ENCODE measurements at regions not wholly inside any gene's neighbourhood (a gene's known extent, or its start where the extent isn't known, plus 50 kb on each side); places are given as distances from the start of the nearest gene placed in this dataset.

DNA sequence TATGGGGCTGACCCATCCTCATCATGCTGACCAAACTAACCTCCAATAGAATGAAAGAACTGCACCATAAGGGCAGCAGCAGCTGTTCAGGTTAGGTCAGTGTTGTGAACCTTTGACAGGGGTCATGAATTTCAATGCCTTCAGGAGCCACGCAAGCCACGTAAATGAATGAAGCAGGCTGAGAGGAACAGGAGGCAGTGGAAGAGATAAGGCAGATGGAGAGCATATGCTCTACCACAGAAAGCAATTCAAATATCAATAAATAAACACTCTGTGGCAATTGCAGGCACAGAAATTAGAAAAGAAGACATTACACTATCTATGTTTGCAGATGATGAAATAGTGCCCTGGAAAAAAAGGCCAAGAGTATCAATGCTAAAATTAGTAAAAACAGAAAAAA, 56.3 kb downstream of the SCG2 start:
- Histone ChIP-seq H3K27me3 (replicated peaks in 1 of 4; ENCODE audit: control insufficient read depth in 3 of 4, extremely low read depth in 1 of 4, insufficient read depth in 3 of 4, low read length in 3 of 4) (no peaks in the 10 kb centered on the region; a peak in 1 of 7 replicates), H2BK15ac (ENCODE audit: low read length) (no peak overlapping the region), H3K4me2 (ENCODE audit: insufficient read depth in 1 of 2, low read depth in 2 of 2, low read length in 2 of 2) (no peak overlapping the region), H3K56ac (replicated peaks; ENCODE audit: insufficient read length, low read depth, low read length) (no peak overlapping the region), H3K14ac (ENCODE audit: insufficient read length) (no peak overlapping the region), H3K23ac (ENCODE audit: insufficient read length) (no peak overlapping the region), H3K23me2 (ENCODE audit: low read depth, low read length) (no peaks in the 10 kb centered on the region), H3K4me1 (replicated peaks in 1 of 4; ENCODE audit: control insufficient read depth in 3 of 4, insufficient read depth in 4 of 4, low read length in 3 of 4) (no peaks in the 10 kb centered on the region), H2BK5ac (ENCODE audit: low read depth, low read length) (no peak overlapping the region), H4K8ac (ENCODE audit: extremely low read depth, insufficient read depth, low read length) (no peak overlapping the region), H3K4ac (replicated peaks; ENCODE audit: insufficient read length, low read depth, low read length) (no peak overlapping the region), H3K4me3 (ENCODE audit: extremely low read depth in 1 of 4, insufficient read depth in 2 of 4, low read depth in 3 of 4, low read length in 4 of 4) (no peak overlapping the region), H2BK20ac (ENCODE audit: low read length) (no peak overlapping the region), H2AFZ (ENCODE audit: low read length) (no peak overlapping the region), H4K20me1 (replicated peaks in 1 of 2; ENCODE audit: control insufficient read depth in 1 of 2, insufficient read depth in 2 of 2, low read length in 2 of 2) (no peaks in the 10 kb centered on the region), H2BK12ac (ENCODE audit: low read depth, low read length) (no peak overlapping the region), H2AK5ac (ENCODE audit: low read depth, low read length) (no peak overlapping the region), H3K9me3 (ENCODE audit: insufficient read depth in 2 of 2, low read depth in 1 of 2, low read length in 1 of 2) (no peaks in the 10 kb centered on the region), H2BK120ac (replicated peaks; ENCODE audit: low read depth, low read length) (no peak overlapping the region), H4K91ac (replicated peaks; ENCODE audit: insufficient read length, low read length) (no peak overlapping the region), H3K36me3 (ENCODE audit: control insufficient read depth in 2 of 4, insufficient read depth in 4 of 4, low read length in 3 of 4) (no peaks in the 10 kb centered on the region), H4K5ac (ENCODE audit: insufficient read length, low read depth, low read length) (no peak overlapping the region), H3K79me1 (ENCODE audit: low read depth, low read length) (no peaks in the 10 kb centered on the region), H3K9ac (replicated peaks in 1 of 4; ENCODE audit: extremely low read depth in 1 of 4, low read depth in 3 of 4, low read length in 3 of 4) (peak overlapping the region in 1 of 4 experiments; percentile 8; a peak in 1 of 7 replicates), H3K27ac (ENCODE audit: low read depth, low read length) (no peak overlapping the region), H3K18ac (ENCODE audit: extremely low read depth, low read length) (no peak overlapping the region), H3K79me2 (ENCODE audit: control insufficient read depth in 1 of 2, insufficient read depth in 2 of 2, low read length in 2 of 2) (no peaks in the 10 kb centered on the region)
- no peak for FAIRE-seq
- WGBS, 2 experiments (ENCODE audit: extremely low coverage in 1 of 2, insufficient coverage in 1 of 2, insufficient read length in 1 of 2, insufficient replicate concordance in 2 of 2, low coverage in 1 of 2, low lambda C conversion rate in 2 of 2, missing lambda C conversion rate in 1 of 2), result 83% methylated on average over 2 of the region's 2 CpGs; no CpG with 5 or more reads in 1 of the 2 experiments
- ChIA-PET POLR2A (ENCODE audit: partially characterized antibody) (no interaction called here), CTCF (ENCODE audit: partially characterized antibody) (no interaction called here)
- no peak for DNase-seq (ENCODE audit: low read depth in 1 of 2, low spot score in 2 of 2)
- no peak for TF ChIP-seq RFX5 (IDR thresholded peaks at IDR 0.05; ENCODE audit: borderline replicate concordance, low read depth, low read length)
- no peak for TF ChIP-seq BRCA1 (IDR thresholded peaks at IDR 0.05; ENCODE audit: low read depth, low read length)
- no peak for TF ChIP-seq POLR2AphosphoS5 (IDR thresholded peaks at IDR 0.05; ENCODE audit: low read depth, low read length)
- no peak for TF ChIP-seq TAF1 (IDR thresholded peaks at IDR 0.05; ENCODE audit: low read depth, low read length)
- TF ChIP-seq KDM5A (IDR thresholded peaks at IDR 0.05; ENCODE audit: low read length), result no peak
- no peak for TF ChIP-seq GABPA (IDR thresholded peaks at IDR 0.05; ENCODE audit: borderline replicate concordance, insufficient read depth, low read length)

Measured in H1 (cell line).